HG03095 (cell line): ENCODE measurements at regions not wholly inside any gene's neighbourhood (a gene's known extent, or its start where the extent isn't known, plus 50 kb on each side); places are given as distances from the start of the nearest gene placed in this dataset.
"Not testable (repeated sequence)": the region's sequence is repeated elsewhere in the genome, so short reads cannot be mapped to it uniquely, and the experiment has no call there.

Experiments used
- ATAC-seq: cut with Tn5 transposase; IDR thresholded peaks from one replicate; pipeline ENCODE4 v1.9.1; 2021; ENCODE audit warnings: moderate library complexity; ENCODE audit not compliant: unreplicated experiment

DNA sequence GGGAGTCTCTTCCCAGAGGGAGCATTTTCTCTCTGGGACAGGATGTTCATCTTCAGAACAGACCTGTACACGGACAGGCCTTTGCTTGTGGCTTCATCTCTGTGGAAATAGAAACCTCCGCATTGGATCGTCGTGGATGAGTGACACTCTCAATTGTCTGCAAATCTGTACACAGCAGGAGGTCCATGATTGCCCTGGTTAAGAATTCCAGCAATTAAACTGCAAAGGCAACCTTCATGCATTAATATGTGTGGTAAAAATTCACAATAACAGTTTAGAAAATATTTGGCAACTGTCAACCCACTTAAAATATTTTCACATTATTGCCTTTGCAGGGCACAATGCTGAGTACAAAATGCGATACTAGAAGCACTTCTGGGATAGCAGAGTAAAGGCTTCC lies 149.8 kb upstream of the SFSWAP start:
- no peak for ATAC-seq

DNA sequence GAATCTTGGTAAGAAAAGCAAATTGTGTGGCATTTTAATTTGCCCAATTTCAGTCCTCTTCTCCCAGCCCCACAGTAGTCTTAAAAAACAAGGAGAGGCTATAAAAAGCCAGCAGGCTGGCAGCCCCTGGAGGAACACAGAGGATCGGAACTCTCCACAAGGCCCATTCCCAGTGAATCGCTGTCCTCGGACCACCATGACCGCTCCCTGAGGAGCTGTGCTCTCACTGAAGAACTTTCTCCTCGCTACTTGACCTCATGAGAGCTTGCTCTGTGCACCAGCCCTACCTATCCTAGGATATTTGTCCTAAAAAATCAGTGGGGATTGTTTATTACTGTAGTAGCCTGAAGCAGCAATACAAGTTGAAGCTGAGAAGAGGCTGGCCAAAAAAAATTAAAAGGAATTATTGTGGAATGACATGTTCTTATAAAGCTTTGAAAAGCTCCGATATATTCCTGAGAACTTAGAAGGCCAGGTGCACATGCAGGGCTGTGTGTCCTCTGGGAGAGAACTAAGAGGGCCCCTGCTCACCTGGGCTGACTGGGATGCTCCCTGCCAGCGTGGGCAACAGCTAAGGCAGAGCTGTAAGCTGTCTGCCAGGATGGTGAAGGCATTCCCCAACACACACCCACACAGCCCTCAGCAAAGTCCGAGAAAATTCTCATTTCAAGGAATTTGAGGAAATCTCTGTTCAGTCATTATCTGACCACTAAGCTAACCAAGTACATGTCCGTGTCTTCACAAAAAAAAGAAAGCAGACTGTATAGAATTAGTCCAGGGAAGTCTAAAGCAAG lies 148.8 kb upstream of the SFSWAP start:
- no peak for ATAC-seq

DNA sequence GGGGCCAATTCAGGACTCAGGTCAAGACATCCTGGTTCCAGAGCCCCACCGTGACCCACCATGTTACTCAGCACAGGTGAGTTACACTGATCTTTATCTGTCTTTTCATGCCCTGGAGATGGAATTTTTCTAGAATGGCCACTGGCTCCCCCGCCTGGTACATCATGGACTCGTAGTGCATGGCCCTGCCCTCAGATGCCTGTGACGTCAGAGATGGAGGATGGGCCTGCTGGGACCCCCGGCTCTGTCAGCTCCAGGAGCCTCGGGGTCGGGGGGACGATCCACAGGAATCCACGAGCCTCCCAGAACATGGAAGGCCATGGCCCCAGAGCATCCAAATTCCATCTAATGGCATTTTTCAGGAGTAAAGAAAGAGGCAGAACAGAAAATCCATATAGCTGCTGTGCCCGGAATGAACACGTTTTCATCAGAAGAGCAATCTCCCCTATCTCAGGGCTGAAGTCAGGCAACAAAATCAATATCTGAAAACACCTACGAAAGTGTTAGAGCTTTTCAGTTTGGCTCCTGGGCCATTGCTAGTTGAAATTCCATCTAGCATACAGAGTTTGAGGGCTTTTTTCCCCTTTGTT lies 146.7 kb upstream of the SFSWAP start:
- ATAC-seq: not testable (repeated sequence)

DNA sequence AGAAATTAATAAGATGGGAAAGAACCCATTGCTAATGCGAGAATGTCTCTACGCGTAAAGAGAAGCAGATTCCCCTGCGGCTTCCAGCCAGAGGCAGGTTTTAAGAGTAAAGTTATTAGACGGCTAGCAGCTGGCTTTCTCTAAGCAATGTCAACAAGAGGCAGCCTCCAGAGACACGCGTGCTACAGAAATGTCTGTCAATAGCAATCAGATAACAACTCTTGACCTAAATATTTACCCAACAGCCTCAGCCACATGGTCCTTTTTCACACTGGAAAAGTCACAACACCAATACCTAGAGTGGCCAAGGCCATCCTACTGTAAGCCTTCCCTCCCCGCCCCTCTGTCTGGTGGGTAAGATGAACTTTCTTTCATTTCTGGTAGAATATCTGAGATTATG lies 146.0 kb upstream of the SFSWAP start:
- no peak for ATAC-seq

DNA sequence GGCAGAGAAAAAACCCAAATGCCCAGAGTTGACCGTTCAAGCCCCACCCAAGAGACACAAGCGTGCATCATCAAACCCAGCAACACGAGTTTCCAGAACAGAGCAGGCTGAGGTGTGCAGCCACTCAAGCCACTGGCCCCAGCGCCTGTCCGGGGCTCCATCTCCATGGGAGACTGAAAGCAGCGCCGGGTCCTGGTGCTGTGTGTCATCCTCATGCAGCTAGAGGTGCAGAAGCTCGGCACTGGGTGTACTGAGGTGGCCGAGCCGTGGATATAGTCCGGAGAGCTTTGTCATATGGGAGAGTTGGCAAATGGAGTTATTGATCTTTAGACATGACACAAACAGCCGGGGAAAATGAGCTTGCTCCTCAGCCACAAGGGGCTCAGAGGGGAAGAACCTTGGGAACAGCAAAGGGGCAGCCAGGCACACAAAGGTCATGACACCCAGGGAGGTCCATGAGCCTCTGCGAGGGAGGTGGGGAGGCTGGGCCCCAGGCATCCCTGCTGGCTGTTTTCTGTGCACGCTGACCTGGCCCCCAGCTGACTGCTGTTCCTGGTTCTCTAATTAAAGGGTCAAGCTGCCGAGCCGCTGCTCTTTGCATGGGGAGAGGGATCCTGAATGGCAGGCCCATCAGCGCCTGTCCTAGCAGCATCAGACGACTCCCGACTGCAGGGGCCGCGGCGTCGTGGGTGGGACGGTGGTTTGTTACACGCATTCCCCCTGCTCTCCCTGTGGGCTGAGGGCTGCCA lies 145.4 kb upstream of the SFSWAP start:
- ATAC-seq: no peak

DNA sequence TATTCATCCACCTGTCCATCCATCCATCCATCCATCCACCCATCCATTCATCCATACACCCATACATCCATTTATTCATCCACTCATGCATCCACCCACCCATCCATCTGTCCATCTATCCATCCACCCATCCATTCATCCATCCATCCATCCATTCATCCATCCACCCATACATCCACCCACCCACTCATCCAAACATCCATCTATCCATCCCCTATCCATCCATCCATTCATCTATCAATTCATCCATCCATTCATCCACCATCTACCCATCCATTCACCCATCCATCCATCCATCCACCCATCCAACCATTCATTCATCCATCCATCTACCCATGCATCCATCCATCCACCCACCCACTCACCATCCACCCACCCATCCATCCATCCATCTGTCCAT lies 142.6 kb upstream of the SFSWAP start:
- no peak for ATAC-seq

DNA sequence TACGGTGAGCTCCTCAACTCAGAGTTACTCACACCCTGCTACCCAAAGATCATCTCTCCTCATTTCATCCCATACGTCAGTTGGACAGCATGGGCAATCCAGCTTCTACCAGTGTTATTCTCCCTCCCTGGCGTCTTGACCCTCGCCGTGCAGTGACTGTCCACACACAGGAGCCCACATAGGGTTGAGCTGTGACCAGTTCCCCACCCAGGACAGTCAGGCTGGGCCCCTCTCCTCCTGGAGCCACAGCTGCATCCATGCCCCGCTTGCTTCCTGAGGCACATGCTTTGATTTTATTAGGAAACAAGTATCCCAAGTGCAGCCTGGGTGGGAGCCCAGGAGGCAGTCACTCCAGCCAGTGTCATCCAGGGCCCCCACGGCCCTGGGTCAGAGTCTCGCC lies 140.3 kb upstream of the SFSWAP start:
- ATAC-seq: no peak

DNA sequence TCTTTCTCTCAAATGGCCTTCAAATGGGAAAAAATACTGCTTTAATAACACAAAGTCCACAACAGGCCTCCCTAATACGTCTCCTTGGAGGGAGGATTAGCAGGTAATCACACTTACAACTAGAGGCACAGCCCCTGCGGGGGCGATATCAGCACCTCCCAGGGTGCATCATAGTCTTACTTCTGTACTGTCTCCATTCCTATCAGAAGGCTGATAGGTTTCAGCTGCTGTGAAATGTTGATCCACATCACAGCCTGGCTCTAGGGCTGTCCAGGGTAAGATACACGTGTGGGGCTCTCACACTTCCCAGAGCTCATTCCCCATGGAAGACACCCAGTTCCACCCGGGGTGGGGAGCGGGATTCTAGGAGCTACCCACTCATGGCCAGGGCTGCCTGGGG lies 139.1 kb upstream of the SFSWAP start:
- ATAC-seq: no peak

DNA sequence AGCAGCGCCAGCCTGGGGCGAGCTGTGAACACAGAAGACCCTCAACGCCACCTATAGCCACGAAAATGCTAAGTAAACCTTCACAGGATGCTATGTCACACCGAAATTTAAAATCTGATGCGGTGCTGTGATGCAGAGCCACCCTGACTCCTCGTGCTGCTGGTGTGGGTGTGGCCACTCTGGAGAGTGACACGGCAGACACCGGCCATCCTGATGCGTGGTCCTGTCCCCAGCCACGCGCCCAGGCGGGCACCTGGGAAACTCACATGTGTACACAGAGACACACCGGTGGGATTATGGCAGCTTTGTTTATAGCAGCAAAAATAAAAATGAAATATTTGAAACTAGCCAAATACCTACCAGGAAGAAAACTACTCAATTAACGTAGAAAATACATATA lies 138.3 kb upstream of the SFSWAP start:
- ATAC-seq: no peak

DNA sequence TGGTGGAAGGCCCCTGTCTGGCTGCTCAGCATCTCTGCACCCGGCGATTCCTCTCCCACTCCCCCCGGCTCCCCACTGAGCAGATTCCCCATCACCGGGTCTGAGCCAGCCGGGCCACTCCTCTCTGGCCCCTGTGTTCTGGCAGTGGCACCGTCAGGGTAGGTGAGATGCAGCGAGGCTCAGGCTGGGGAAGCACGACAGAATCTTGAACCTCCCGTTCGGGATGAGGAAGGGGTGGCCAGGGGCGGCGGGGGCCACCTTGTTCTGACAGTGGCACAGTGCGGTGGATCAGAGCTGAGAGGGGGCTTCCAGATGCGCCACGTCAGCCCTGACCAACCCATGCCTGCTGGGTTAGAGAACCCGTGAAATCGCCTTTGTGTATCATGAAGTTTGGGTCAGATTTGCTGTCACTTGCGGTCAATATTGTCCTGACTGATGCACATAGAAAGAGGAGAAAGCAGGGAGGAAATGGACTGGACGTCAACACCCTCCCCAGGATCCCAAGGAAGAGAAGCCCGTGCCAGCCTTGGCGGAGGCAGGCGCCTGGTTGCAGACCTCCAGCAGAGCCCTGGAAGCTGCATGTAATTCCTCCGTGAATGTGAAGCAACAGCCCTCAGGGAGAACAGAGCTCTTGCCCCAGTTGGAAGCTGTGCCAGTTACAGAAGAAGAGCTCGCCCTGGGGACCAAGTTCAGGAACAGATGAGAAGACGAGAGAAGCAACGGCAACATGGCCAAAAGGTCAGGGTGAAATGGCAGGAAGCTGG lies 137.1 kb upstream of the SFSWAP start:
- no peak for ATAC-seq

DNA sequence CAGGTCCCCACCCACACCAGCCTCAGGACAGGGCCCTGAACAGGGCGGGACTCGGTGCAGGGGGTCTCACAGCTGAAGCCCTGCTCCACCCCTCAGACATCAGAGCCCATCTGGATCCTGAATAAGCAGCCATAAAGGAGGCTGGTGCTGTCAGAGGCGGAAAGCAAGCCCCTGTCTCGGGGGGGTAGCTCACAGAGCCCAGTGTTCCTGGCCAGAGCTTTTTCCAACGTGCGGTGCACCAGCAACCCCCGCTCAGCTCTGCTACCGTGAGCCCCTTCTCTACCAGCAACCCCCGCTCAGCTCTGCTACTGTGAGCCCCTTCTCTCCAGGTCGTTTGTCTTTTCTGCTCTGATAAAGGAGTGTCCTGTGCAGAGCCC lies 136.5 kb upstream of the SFSWAP start:
- no peak for ATAC-seq

DNA sequence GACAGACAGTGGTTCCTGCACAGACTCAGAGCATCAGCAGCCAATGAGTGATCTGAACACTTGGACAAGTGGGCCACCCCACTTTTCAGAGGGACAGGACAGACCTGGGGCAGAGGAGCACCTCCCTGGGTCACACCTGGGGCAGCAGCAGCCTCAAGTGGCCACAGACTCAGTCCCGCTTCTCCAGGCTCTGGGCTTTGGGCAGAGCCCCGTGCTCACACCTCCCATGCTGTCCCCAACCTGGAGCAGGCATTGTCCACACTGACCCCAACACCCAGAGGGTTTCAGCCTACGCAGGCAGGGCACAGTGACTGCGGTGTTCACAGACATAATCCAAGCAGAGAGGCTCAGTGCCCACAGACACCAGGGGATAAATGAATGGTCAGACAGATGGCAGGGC lies 135.5 kb upstream of the SFSWAP start:
- no peak for ATAC-seq

DNA sequence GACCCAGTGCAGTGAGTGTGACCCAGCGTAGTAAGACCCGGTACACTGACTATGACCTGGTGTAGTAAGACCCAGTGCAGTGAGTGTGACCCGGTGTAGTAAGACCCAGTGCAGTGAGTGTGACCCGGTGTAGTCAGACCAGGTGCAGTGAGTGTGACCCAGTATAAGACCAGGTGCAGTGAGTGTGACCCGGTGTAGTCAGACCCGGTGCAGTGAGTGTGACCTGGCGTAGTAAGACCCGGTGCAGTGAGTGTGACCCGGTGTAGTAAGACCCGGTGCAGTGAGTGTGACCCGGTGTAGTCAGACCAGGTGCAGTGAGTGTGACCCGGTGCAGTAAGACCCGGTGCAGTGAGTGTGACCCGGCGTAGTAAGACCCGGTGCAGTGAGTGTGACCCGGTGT lies 134.2 kb upstream of the SFSWAP start:
- ATAC-seq: not testable (repeated sequence)

DNA sequence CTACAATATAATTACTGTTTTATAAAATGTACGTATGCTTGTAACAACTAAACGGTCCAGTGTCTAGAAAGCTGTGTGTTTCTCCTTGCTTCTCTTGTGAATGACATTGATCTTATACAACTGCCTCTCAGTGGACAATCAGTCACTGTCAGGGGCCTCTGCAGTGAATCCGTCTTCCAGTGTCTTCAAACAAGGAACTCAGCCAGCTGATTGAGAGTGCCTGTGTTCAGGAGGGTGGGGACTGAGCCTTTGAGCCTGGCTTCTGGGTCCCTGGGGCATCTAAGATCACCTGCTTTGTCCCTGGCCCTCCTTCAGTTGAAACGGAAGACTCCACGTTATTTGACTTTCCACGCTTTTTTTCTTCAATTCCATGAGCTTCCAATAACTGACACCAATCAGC lies 133.1 kb upstream of the SFSWAP start:
- no peak for ATAC-seq

DNA sequence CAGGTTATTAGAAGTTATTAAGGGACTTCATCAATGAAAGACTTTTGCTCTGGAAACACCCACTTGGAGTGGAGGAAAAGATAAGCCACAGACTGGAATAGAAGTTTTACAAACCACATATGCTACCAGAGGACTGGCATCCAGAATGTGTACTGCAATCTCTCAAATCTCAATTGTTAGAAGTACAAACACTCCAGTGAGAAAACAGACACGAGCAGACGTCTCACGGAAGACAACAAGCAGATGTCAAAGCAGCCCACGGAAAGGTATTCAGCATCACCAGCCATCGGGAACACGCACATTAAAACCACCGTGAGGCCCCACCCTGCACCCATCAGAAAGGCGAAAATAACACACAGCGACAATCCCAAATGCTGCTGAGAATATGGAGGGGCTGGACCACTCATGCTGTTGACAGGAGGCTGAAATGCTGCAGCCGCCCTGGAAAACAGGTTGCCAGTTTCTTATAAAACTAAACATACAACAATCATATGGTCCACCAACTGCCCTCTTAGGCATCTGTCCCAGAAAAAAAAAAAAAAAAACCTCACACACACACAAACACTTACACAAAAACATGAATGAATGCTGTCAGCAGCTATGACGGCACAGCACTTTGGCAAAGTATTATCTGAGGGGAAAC lies 131.9 kb upstream of the SFSWAP start:
- ATAC-seq: no peak

DNA sequence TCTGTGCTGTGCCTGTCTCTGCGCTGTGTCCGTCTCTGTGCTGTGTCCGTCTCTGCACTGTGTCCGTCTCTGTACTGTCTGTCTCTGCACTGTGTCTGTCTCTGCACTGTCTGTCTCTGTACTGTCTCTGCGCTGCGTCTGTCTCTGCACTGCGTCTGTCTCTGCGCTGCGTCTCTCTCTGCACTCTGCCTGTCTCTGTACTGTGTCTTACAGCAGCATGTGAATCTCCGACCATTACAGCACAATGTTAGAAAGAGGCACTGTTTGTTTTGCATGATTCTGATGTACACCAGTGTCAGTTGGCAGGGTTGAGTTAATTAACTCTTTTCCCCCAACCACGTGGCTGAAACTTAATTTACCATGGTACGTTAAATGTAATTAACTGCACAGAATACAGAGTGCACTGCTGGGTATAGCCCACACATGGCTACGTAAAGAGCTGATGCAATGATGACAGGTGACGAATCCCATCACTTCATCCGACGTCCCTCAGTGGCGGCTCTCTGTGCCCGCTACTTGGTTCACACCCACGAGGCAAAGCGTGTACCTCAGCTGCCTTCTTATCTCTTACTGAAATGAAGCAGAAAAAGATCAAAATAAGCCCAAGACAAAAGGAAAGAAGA lies 127.7 kb upstream of the SFSWAP start:
- ATAC-seq: no peak

DNA sequence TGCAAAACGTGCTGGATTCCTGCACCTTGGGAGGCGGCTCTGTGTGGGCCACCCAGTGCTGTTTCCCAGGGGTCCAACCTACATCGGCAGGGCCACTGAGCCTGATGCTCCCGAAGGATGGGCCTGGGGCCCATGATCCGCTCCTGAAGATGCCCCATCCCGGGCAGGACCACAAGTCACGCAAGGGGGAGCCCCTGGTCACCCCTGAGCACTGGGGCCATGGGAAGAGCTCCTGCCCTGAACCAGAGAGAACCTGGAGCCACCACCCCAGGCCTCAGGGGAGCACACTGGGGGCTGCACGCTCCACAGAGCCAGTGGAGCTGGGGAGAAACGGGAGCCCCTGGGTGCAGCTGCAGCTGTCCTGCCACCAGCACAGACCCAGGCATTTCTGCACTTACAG lies 124.6 kb upstream of the SFSWAP start:
- ATAC-seq: no peak

DNA sequence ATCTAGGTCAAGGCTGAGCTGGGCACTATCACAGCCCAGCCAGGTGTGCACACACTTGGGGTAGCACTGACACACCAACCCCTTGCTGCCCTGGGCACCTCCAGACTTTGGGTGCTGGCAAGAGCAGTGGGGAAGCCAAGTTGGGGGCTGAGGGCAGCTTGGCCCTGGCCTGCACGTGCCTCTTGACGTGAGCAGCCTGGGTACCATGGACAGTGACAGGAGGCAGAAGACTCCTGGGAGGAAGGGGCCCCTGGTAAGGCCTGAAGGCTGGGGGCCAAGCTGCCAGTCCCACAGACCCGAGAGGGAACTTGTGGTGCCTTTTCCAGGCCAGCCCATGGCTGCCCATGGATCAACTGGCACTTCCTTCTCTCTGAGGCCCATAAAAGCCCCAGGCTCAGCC lies 124.1 kb upstream of the SFSWAP start:
- no peak for ATAC-seq

DNA sequence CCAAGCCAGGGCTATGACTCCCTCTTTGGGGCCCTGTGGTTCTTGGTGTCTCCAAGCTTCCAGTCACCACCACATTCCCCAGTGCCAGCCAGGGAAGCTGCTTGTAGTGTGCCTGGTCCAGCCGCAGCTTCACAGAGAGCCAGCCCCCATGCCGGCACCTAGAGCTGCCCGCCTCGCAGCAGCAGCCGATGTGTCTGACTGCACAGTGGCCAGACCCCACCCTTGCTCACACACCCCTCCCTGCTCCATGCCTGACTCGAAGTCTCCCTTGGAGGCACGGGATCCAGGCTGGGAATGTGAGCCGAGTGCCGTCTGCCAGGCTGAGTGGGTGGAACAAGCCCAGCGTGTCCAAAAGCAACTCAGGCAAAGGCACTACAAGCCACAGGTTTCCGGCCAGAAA lies 123.3 kb upstream of the SFSWAP start:
- no peak for ATAC-seq

DNA sequence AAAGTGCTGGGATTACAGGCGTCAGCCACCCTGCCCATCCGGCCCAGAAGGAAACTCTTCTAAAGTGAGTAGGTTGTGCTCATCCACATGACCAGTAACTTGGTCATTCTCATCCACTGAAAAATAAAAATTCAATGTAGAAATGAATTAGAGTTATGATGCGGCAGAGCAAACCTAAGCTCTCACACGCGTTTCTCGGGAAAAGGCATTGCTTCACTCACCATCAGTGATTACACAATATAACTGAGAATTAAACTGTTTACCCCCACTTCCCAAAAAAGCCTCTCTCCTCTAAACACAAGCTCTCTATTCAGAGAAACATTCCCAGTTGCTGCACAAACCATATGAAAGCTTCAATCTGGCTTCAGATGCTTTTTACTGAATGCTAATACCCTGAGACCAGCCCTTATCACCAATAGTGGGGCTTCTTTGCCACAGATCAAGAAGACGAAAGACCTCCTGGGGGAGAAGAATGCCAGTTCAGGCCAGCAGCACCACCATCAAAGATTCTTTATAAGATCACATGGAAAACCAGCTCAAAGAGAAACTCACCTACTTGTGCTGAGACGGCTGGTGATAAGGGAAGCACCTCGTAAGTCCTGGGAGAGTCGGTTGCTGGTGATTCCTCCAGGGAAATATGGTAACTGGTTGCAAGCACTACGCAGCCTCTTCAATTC lies 121.5 kb upstream of the SFSWAP start:
- ATAC-seq: no peak
